SU-DHL-6 (cell line): ENCODE measurements at regions not wholly inside any gene's neighbourhood (a gene's known extent, or its start where the extent isn't known, plus 50 kb on each side); places are given as distances from the start of the nearest gene placed in this dataset.

Experiments
- H2AFZ ChIP-seq: fragments of 200-600 bp; sonication (generic); 2 replicates; pipeline ENCODE4 v1.6.1; 2014; ENCODE audit warnings: low read depth, mild to moderate bottlenecking, moderate library complexity, mixed read lengths, antibody characterized with exemption, low read length; ENCODE audit not compliant: severe bottlenecking
- H3F3A ChIP-seq: fragments of 200-600 bp; shearing (Covaris generic); 2 replicates; pipeline ENCODE4 v1.6.0; 2016; ENCODE audit warnings: antibody characterized with exemption, mild to moderate bottlenecking; ENCODE audit not compliant: insufficient read depth
- H3K27ac ChIP-seq: fragments of 200-600 bp; sonication (generic); 2 replicates; pipeline ENCODE4 v1.5.1; 2016; ENCODE audit warnings: low read depth, mild to moderate bottlenecking, low read length, moderate library complexity, mixed read lengths
- H3K27me3 ChIP-seq: fragments of 200-600 bp; sonication (generic), shearing (Covaris generic); 2 replicates; pipeline ENCODE4 v1.6.0; 2014; ENCODE audit warnings: mild to moderate bottlenecking, low read length
- H3K36me3 ChIP-seq: fragments of 200-600 bp; sonication (generic); 2 replicates; pipeline ENCODE4 v1.6.1; 2014; ENCODE audit warnings: mild to moderate bottlenecking, low read length, mixed read lengths
- H3K4me2 ChIP-seq: fragments of 300-600, 200-600 bp; shearing (Covaris generic), sonication (generic); 2 replicates; pipeline ENCODE4 v1.6.0; 2014; ENCODE audit warnings: low read length, low read depth, mild to moderate bottlenecking; ENCODE audit not compliant: poor library complexity, severe bottlenecking
- H3K4me3 ChIP-seq: fragments of 200-600 bp; sonication (generic); 2 replicates; pipeline ENCODE4 v1.5.1; 2014; ENCODE audit warnings: antibody characterized with exemption, low read length, mild to moderate bottlenecking, mixed read lengths; ENCODE audit not compliant: insufficient read depth, poor library complexity, severe bottlenecking
- H3K79me2 ChIP-seq: fragments of 200-600 bp; sonication (generic); 2 replicates; pipeline ENCODE4 v1.6.1; 2014; ENCODE audit warnings: mild to moderate bottlenecking, low read length, moderate library complexity; ENCODE audit not compliant: insufficient read depth
- H3K9ac ChIP-seq: fragments of 200-600 bp; sonication (generic); 2 replicates; pipeline ENCODE4 v1.7.0; 2014; ENCODE audit warnings: mild to moderate bottlenecking, low read length
- H3K9me2 ChIP-seq: fragments of 200-600 bp; sonication (generic); replicated peaks from 2 replicates; pipeline ENCODE4 v1.6.1; 2014; ENCODE audit warnings: low read length; ENCODE audit not compliant: insufficient read depth
- H3K9me3 ChIP-seq: fragments of 200-600 bp; sonication (generic); 2 replicates; pipeline ENCODE4 v1.6.1; 2014; ENCODE audit warnings: low read length, mixed read lengths; ENCODE audit not compliant: insufficient read depth
- H4K20me1 ChIP-seq: fragments of 200-600 bp; sonication (generic); 2 replicates; pipeline ENCODE4 v1.6.1; 2014; ENCODE audit warnings: low read depth, mild to moderate bottlenecking, antibody characterized with exemption, low read length, moderate library complexity, mixed read lengths
- EZH2phosphoT487 ChIP-seq: fragments of 200-600 bp; sonication (generic), shearing (Covaris generic); conservative IDR thresholded peaks from 2 replicates; pipeline ENCODE4 v1.6.1; 2018; ENCODE audit warnings: mild to moderate bottlenecking, antibody characterized with exemption, low read length, moderate library complexity, mixed read lengths
- TF ChIP-seq, protein P1 (sequence below): fragments of 200-600 bp; sonication (generic); IDR thresholded peaks from one replicate; pipeline ENCODE4 v1.5.1; 2017; ENCODE audit warnings: antibody characterized with exemption, mild to moderate bottlenecking, low read length, moderate library complexity; ENCODE audit not compliant: insufficient read depth, poor library complexity, severe bottlenecking

DNA sequence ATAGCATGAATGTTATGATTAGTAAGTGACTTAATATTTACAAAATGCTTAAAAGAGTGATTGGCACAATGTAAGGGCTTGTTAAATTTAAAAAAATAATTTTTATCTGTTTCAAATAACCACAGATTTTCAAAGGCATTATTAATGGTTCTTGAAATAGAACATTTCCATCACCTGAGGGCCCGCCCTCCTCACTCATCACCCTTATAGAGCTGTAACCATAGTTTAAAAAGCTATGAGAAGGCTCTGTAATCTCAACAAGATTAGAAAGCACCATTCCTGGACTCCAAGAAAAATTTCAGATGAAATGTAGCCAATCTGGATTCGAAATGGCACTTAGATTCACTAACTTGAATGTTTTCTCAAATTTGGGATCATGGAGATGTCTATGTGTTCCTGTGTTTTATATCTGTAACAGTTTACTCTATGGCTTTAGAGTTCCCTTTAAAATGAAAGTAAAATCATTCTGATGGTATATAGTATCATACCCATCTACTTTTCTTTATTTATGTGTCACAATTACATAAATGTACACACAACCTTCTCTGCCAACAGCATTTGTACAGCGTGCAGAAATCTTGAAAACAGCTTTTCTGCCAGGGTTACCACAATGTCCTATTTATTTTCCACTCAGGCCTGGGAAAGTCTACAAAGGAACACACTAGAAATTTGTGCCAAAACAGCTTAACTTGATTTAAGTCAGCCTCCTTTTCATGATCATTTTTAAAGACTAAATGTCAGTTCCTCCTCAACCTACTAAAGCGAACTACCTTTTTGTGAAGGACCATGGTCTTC is 207.7 kb downstream of the TBX18 start:
- no peak overlapping the region for H3K4me3 ChIP-seq
- no peaks in the 10 kb centered on the region for H3K27me3 ChIP-seq
- H3K9me2 ChIP-seq, result no peaks in the 10 kb centered on the region
- H2AFZ ChIP-seq, result no peak overlapping the region
- no peak for TF ChIP-seq EZH2phosphoT487
- TF ChIP-seq, protein P1, sequence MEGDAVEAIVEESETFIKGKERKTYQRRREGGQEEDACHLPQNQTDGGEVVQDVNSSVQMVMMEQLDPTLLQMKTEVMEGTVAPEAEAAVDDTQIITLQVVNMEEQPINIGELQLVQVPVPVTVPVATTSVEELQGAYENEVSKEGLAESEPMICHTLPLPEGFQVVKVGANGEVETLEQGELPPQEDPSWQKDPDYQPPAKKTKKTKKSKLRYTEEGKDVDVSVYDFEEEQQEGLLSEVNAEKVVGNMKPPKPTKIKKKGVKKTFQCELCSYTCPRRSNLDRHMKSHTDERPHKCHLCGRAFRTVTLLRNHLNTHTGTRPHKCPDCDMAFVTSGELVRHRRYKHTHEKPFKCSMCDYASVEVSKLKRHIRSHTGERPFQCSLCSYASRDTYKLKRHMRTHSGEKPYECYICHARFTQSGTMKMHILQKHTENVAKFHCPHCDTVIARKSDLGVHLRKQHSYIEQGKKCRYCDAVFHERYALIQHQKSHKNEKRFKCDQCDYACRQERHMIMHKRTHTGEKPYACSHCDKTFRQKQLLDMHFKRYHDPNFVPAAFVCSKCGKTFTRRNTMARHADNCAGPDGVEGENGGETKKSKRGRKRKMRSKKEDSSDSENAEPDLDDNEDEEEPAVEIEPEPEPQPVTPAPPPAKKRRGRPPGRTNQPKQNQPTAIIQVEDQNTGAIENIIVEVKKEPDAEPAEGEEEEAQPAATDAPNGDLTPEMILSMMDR, result no peak
- H3K9ac ChIP-seq, result no peak overlapping the region
- H4K20me1 ChIP-seq, result no peaks in the 10 kb centered on the region
- no peak overlapping the region for H3K4me2 ChIP-seq
- no peak overlapping the region for H3K27ac ChIP-seq
- no peaks in the 10 kb centered on the region for H3K9me3 ChIP-seq
- no peaks in the 10 kb centered on the region for H3K79me2 ChIP-seq
- no peaks in the 10 kb centered on the region for H3K36me3 ChIP-seq
- H3F3A ChIP-seq, result no peaks in the 10 kb centered on the region

DNA sequence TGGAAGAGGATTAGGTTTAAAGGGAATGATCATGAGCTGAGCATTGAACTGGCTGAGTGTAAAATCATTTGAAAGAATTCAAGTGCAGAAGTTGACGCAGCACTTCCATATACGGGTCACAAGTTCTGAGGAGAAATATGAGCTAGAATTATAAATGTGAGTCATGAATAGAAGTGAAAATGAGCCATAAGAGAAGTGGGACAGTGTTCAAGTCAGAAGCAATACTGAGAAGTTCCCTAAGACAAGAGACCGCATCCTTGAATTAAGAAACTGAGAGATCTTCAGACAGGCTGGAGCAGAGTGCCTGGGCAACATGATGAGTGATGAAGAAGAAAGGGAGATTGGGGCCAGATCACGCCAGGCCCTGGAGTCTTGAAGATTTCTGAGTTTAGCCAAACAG is 209.7 kb downstream of the TBX18 start:
- Histone ChIP-seq H3K9me3 (no peaks in the 10 kb centered on the region), H3F3A (no peaks in the 10 kb centered on the region), H3K27ac (no peak overlapping the region), H3K36me3 (no peaks in the 10 kb centered on the region), H3K4me3 (no peak overlapping the region), H3K79me2 (no peaks in the 10 kb centered on the region), H2AFZ (no peak overlapping the region), H3K27me3 (no peaks in the 10 kb centered on the region), H4K20me1 (no peaks in the 10 kb centered on the region), H3K9ac (no peak overlapping the region), H3K4me2 (no peak overlapping the region), H3K9me2 (no peaks in the 10 kb centered on the region)
- TF ChIP-seq, protein P1, result no peak
- no peak for TF ChIP-seq EZH2phosphoT487

DNA sequence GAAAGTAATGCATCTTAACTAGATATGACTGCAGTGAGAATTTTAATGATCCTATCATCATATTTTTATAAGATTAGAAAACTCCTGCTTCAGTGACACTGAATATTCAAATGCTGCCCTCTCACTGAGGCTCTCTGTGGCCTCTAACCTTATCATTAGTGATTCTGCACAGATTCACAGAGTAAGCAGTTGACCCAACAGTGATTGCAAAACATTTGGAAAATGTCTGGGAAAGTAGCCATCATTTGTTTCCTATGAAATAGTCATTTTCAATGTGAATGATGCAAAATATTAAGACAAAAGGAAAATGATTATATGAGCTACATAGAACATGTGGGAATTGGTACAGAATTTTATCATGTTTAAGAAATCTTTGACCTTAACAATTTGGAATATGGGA is 210.3 kb downstream of the TBX18 start:
- no peaks in the 10 kb centered on the region for H3K79me2 ChIP-seq
- no peak overlapping the region for H3K4me2 ChIP-seq
- no peak overlapping the region for H3K27ac ChIP-seq
- H3K9me3 ChIP-seq, result no peaks in the 10 kb centered on the region
- no peaks in the 10 kb centered on the region for H3K27me3 ChIP-seq
- TF ChIP-seq EZH2phosphoT487, result no peak
- TF ChIP-seq, protein P1, result no peak
- no peaks in the 10 kb centered on the region for H3K36me3 ChIP-seq
- no peaks in the 10 kb centered on the region for H3F3A ChIP-seq
- no peak overlapping the region for H3K9ac ChIP-seq
- H2AFZ ChIP-seq, result no peak overlapping the region
- H3K9me2 ChIP-seq, result no peaks in the 10 kb centered on the region
- H4K20me1 ChIP-seq, result no peaks in the 10 kb centered on the region
- no peak overlapping the region for H3K4me3 ChIP-seq
